Inflammatory macrophage (primary cell): ENCODE measurements at regions not wholly inside any gene's neighbourhood (a gene's known extent, or its start where the extent isn't known, plus 50 kb on each side); places are given as distances from the start of the nearest gene placed in this dataset.

Experiments used
- DNase-seq, 2 donors: peaks; one replicate each; pipeline ENCODE4 v3.0.0-alpha.2; 2020 to 2022

DNA sequence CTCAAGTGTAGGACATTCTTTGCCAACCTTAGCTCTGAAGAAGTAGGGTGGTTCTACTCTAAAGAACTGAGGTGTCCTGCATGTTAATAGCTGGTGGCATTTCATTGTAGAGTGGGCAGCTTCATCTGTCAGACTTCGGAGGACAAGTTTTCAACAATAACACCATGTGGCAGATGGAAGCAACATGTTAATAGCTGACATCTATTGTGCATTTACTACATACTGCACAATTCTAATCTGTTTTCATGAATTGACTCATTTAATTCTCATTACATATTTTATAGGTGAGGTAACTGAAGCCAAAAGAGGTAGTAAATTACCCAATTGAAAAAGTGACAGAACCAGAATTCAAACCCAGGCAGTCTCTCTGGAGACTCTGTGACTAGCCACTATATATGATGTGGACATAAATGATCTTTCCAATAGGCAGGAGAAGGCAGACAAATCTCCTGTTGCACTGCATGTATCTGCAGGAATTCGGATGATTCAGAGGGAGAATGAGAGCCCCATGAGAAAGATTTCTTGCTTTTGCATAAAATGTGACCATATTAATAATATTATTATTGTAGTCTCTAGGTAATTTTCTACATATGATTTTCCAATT, 137.2 kb upstream of the E2F7 start:
- no peak for DNase-seq

DNA sequence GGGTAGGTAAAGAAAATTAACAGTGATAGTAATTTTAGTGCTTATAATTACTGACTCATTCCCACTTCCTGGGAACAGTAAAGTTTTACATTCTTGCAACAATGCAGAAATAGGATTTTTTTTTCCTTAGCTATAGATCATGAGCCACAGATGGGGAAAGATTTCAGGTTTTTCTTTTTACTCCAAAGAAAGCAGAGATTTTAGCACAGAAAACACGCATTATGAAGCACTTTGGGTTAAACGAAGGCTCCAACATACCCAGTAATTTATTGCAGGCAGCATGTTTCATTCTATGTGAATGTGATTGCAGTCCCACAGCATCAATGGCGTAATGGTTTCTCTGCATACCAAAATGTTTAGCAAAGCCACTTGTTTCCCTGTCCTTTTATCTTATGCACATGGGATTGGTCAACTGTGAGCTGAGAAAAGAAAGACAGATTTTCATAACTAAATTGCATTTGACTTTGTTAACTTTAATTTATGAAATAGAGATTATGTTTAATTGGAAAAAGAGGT, 124.6 kb upstream of the E2F7 start:
- no peak for DNase-seq

DNA sequence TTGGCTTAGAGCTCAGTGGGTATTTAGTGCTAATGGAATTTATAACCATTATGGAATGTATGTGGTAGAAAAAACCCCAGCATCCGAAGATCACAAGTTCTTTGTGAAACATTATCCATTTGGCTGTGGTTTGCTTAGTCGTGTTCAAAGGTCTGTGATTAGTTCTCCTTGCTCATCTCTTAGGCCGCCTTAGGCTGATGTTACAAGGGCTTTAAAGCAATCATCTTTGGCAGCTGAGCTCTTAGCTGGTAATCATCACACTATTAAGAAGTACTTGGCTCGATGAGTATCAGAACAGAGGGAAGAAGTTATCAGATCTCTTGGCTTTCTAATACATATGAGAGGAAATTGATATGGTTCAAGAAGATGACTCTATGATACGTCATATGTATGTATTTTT, 124.1 kb upstream of the E2F7 start:
- no peak for DNase-seq

- no peak for DNase-seq
These were observed 114.1 kb upstream of the E2F7 start for GRCh38 chr12:77179515-77179914.

DNA sequence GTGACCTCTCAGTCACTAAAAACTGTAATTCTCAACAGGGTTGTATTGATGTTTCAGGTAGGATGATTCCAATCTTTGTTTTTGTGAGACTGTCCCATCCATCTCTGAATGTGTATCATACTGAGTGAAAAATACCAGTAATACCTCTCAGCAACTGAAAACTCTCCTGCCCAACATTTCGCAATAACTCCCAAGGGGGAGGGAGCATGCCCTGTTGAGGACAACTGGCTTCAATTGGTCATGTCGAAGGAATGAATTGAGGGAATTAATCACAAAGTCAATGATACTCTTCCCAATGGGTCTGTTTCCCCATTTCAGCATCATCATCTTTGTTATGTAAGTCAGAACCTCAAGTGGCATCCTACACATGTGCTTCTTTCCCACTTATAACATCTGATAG, 102.4 kb upstream of the E2F7 start:
- no peak for DNase-seq

DNA sequence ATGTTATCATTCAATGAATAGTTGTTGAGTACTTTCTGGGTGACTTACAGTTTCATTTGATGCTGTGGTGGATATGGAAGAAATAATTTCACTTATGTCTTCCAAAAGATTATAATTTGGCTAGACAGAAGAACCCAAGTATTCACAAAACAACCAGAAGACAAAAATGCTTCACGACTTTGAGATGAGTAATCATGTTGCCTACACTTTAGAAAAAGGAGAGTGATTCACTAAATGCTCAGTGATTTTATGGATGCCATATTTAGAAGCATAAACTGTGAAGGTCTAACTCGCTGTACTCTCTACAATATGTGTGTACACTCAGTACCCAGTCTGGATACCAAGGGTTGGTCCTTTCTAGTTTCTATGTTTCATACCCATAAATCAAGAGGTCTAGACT, 101.3 kb upstream of the E2F7 start:
- no peak for DNase-seq

- DNase-seq: no peak
These were observed 98.0 kb upstream of the E2F7 start for GRCh38 chr12:77163074-77164038.

DNA sequence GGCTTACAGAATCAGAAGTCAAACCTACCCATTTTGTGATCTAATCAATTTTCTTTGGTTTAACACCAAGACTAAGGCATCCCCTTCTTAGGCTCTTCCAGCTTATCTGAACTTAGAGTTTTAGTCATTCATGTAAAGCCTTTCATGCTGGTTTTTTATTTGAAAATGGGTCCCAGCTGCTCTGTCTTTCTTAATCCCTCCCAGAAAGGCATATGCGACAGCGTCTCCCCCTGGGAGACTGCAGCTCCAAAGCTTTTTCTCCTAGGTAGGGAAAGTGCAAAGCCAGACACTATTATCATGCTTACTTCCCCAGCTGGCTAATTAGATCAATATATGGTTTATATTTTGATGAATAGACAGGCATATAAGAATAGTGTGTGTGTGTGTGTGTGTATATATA, 96.6 kb upstream of the E2F7 start:
- DNase-seq: no peak

DNA sequence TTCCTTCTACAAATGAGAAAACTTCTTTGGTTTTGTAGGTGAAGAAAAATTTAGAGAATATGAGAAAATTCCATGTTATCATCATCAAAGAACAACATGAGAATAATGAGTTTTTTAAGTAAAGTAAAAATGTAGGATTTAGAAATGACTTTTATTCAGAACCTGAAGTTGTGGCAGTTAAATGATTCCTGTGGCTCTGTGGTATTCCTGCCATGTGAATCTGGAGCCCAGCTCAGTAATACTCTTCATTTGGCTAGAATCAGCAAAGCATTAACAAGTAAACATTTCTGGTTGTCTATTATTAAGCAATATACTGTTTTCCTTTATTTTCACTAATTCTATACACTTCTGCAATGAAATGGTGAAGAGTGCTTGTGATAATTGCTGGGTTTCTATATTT, 95.6 kb upstream of the E2F7 start:
- no peak for DNase-seq

- DNase-seq: no peak
These were observed 88.3 kb upstream of the E2F7 start for GRCh38 chr12:77153706-77154105.

DNA sequence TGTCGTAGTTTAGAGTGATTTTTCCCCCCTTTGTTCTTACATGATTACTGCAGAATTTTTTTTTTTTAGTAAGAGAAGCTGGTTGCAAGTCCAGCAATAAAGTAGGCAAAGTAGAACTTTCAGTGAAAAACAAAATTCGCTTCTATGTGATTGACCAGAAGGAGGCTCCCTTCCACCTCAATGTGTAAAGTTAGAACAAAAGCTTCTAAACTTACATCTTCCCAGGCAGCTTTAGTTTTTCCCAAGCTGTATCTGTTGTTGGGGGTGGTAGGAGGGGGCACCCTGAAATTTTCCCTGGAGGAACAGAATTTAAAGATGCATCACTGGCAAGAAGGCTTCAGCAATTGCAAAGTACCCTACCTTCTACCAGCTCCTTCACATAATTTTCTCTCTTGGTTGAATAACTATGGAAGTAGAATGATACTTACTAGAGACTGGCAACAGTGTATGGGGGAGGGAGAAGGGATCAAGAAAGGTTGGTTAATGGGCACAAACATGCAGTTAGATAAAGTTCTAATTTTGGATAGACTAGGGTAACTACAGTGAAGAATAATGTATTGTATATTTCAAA, 87.3 kb upstream of the E2F7 start:
- no peak for DNase-seq

- no peak for DNase-seq
These were observed 85.7 kb upstream of the E2F7 start for GRCh38 chr12:77151030-77151429.

DNA sequence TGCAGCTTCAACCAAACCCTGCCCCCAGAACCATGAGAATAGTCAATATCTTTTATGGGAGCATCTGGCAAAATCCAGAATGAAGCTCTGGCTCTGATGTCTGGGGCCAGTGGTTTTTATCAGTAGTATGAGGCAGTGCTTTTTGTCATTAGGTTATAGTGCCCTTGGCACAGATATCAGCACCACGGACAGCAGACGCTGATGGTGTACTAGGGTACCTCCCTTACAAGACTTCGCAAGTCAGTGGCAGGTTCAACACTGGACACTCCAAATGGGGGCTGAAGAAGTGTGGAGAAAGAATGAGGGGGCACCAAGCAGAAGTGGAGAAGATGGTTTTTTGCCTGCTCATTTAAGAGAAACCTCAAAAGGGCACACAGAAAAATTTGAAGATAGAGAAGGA, 68.2 kb upstream of the E2F7 start:
- peak in 1 of 2 donors; percentile 7 for DNase-seq

- no peak for DNase-seq
These were observed 66.7 kb upstream of the E2F7 start for GRCh38 chr12:77131977-77132490.

DNA sequence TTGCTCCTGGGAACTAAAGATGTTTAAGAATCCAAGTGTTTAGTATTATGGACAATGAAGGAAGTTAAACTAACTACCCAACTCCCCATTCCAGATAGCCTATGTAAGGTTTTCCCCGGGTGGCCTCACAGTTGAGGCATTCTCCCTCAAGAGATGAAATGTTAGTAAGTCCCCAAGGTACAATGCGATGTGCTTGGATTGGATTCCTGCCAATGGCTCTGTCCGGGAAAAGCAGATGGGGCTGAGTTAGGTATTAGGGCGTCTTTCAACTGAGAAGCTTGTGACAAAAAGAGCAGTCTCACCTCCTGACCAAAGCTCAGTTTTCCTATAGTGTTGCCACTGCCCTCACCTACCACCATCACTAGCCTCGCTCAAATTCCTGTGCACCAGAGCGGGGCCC, 64.8 kb upstream of the E2F7 start:
- DNase-seq: no peak

- DNase-seq: no peak
These were observed 59.4 kb upstream of the E2F7 start for GRCh38 chr12:77124767-77125166.

- DNase-seq: no peak
These were observed 57.3 kb upstream of the E2F7 start for GRCh38 chr12:77122661-77123060.

- DNase-seq: no peak
These were observed 56.9 kb upstream of the E2F7 start for GRCh38 chr12:77122236-77122635.

DNA sequence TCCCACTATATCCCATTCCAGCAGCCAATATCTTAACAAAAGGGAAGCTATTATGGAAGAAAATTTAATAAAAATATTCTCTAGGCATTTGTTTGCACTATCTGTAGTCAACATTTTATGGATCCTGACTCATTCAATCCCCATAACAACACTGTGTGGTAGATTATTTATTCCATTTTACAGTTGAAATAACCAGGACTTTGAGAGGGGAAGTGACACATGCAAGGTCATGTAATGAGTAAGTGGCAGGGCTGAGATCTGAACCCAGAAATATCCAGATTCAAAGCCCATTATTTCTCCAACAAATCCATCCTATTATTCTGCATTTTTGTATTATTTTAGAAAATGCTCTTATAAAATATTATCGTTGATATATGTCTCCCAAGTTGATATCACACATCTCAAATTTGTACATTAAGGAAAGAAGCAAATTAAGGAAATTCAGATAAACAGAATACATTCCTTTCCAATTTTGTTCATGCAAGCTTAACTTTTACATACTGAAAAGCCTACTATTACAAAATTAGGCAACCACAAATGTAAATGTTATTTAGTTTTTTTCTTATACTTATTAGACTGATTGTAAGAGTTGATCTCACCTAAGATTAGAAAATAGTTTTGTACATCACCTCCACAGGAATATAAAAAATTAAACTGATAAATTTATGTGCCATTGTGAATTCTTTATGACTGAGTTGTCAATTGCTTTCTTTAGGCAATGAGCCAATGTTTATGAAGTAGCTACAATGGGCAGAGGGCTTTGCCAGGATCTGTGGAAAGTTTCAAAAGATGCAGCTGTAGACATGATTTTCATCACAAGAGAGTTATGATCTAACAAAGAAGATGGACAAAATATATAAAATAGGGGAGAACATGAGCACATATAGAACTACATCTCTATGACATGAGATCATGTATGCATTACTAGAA, 55.1 kb upstream of the E2F7 start:
- no peak for DNase-seq

- no peak for DNase-seq
These were observed 53.3 kb upstream of the E2F7 start for GRCh38 chr12:77118696-77119095.

DNA sequence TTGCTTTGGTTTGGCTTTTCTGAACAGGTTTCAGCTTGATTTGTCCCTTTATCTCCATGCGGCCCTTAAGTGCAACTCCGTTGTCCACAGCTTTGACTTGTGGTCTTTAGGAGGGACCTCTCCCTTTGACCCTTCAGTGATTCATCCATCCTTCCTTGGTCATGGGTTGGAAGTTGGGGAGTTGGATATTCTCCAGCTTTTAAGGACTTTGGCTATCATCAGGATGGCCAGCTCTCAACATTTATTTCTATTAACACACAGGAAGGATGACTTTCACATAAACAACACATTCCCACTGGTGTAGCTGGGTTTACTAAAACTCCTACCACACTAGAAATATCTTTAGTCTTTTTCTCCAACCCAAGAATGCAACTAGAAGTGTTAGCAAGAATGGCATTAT, 50.9 kb upstream of the E2F7 start:
- DNase-seq: no peak

DNA sequence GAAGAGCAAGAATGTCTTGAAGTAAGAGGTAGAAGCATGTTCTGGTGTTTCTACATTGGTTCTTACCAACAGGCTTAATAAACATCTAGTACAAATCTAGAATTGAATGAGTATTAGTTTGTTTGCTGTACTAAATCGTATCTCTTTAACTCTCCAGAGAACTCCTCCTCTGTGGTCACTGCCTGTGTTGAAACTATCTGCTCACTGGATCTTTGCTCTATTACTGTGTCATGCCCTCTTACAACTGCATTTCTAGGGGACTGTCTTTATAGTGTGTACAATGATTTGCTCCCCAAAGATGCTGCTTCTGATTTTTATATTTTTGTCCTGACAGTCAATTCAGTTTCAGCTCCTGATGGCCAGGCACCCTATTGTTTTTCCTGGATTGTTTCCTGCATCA, 50.1 kb upstream of the E2F7 start:
- DNase-seq: no peak
